ENCODE measurements at regions not wholly inside any gene's neighbourhood (a gene's known extent, or its start where the extent isn't known, plus 50 kb on each side); places are given as distances from the start of the nearest gene placed in this dataset.

DNA sequence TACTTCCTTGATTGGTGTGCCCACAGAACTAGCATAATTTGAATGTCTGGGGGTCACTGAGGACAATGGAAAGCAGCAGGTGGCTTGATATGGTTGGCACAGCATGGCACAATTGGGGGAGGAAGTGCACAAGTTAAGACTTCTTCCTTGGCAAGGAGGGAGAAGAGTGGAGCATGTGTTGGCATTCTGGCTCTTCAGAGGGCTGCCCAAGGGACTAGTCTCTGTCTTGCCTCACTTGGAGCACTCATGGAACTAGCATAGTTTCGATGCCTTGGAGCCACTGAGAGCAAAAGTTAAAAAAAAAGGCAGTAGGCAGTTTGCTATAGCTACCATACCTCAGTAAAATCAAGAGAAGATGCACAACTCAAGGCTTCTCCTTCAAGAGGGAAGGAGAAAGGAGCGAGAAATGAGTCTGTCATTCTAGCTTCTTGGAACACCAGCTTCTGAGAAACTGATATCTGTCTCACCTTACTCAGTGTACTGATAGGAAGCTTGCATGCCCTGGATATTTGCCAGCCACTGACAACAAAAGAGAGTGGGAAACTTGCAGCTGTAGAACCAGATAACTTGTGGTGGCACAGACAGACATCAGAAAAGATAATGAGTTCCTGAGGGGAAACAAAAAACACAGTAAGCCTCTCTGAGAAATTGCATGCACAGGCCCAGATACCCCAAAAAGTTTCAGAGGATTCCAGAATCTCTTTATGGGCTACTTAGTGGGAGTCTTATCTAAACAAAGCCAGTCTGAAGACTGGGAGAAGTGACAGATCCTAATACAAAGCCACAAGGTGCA is 207.5 kb upstream of the SAMSN1 start (continued):
- no peak for TF ChIP-seq PRDM10 (IDR thresholded peaks at IDR 0.05; ENCODE audit: partially characterized antibody)
- TF ChIP-seq MBD2 (IDR thresholded peaks at IDR 0.05; ENCODE audit: borderline replicate concordance, low read depth) = peak; percentile 84; the same call in 1 of the 2 replicates
- TF ChIP-seq TAL1 (IDR thresholded peaks at IDR 0.05) = peak; percentile 98
- peak; percentile 45; the same call in 1 of the 2 replicates for TF ChIP-seq L3MBTL2 (IDR thresholded peaks at IDR 0.05)
- TF ChIP-seq MEF2A (IDR thresholded peaks at IDR 0.05; ENCODE audit: control insufficient read depth, low read depth, low read length) = peak; percentile 20; the same call in 1 of the 2 replicates
- no peak for TF ChIP-seq AFF4 (CRISPR knock-in tag; IDR thresholded peaks at IDR 0.05)
- TF ChIP-seq EGR1 (conservative IDR thresholded peaks at IDR 0.05) = peak; percentile 79
- no peak for TF ChIP-seq ATF1 (CRISPR knock-in tag; IDR thresholded peaks at IDR 0.05)
- TF ChIP-seq ATF1 (tag; IDR thresholded peaks at IDR 0.05) = peak; percentile 74
- TF ChIP-seq GTF2B (IDR thresholded peaks at IDR 0.05; ENCODE audit: extremely low read depth, insufficient read length) = no peak
- TF ChIP-seq ZNF282 (CRISPR knock-in tag; IDR thresholded peaks at IDR 0.05) = no peak
- peak; percentile 89; the same call in 1 of the 2 replicates for TF ChIP-seq PHB2 (IDR thresholded peaks at IDR 0.05; ENCODE audit: low read depth)
- TF ChIP-seq, protein P1, sequence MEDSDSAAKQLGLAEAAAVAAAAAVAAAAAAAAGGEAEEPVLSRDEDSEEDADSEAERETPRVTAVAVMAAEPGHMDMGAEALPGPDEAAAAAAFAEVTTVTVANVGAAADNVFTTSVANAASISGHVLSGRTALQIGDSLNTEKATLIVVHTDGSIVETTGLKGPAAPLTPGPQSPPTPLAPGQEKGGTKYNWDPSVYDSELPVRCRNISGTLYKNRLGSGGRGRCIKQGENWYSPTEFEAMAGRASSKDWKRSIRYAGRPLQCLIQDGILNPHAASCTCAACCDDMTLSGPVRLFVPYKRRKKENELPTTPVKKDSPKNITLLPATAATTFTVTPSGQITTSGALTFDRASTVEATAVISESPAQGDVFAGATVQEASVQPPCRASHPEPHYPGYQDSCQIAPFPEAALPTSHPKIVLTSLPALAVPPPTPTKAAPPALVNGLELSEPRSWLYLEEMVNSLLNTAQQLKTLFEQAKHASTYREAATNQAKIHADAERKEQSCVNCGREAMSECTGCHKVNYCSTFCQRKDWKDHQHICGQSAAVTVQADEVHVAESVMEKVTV (CRISPR knock-in tag; IDR thresholded peaks at IDR 0.05) = no peak; the same call in 1 of the 2 replicates
- peak; percentile 97 for TF ChIP-seq PML (IDR thresholded peaks at IDR 0.05; ENCODE audit: low read length)
- TF ChIP-seq, protein P2, sequence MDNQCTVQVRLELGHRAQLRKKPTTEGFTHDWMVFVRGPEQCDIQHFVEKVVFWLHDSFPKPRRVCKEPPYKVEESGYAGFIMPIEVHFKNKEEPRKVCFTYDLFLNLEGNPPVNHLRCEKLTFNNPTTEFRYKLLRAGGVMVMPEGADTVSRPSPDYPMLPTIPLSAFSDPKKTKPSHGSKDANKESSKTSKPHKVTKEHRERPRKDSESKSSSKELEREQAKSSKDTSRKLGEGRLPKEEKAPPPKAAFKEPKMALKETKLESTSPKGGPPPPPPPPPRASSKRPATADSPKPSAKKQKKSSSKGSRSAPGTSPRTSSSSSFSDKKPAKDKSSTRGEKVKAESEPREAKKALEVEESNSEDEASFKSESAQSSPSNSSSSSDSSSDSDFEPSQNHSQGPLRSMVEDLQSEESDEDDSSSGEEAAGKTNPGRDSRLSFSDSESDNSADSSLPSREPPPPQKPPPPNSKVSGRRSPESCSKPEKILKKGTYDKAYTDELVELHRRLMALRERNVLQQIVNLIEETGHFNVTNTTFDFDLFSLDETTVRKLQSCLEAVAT (IDR thresholded peaks at IDR 0.05) = peak; percentile 91 to 95; a peak in 3 of 4 replicates
- TF ChIP-seq, protein P3, sequence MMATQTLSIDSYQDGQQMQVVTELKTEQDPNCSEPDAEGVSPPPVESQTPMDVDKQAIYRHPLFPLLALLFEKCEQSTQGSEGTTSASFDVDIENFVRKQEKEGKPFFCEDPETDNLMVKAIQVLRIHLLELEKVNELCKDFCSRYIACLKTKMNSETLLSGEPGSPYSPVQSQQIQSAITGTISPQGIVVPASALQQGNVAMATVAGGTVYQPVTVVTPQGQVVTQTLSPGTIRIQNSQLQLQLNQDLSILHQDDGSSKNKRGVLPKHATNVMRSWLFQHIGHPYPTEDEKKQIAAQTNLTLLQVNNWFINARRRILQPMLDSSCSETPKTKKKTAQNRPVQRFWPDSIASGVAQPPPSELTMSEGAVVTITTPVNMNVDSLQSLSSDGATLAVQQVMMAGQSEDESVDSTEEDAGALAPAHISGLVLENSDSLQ (IDR thresholded peaks at IDR 0.05) = peak; percentile 84

Data from K562 (cell line).